Lower lobe of right lung (tissue), 2 donors: ENCODE measurements at regions not wholly inside any gene's neighbourhood (a gene's known extent, or its start where the extent isn't known, plus 50 kb on each side); places are given as distances from the start of the nearest gene placed in this dataset.

Experiments
- ATAC-seq, 2 donors: fragments of 200-7000 bp; cut with Tn5 transposase; one replicate each; pipeline ENCODE4 v1.9.1; 2020 to 2022; ENCODE audit warnings: mild to moderate bottlenecking in 2 of 2, moderate library complexity in 2 of 2
- DNase-seq: peaks from one replicate; pipeline ENCODE4 v3.0.0-alpha.2; 2020
- H3K27ac ChIP-seq: fragments of 200-600 bp; one replicate; pipeline ENCODE4 v1.8.0; 2022
- H3K27me3 ChIP-seq: fragments of 200-600 bp; one replicate; pipeline ENCODE4 v1.8.0; 2022; ENCODE audit warnings: low read depth
- H3K36me3 ChIP-seq: fragments of 200-600 bp; one replicate; pipeline ENCODE4 v1.8.0; 2022; ENCODE audit warnings: mild to moderate bottlenecking
- H3K4me1 ChIP-seq: fragments of 200-600 bp; one replicate; pipeline ENCODE4 v1.8.0; 2022
- H3K4me3 ChIP-seq: fragments of 200-600 bp; one replicate; pipeline ENCODE4 v1.8.0; 2022; ENCODE audit warnings: mild to moderate bottlenecking
- H3K9me3 ChIP-seq: fragments of 200-600 bp; one replicate; pipeline ENCODE4 v1.8.0; 2022
- CTCF ChIP-seq: fragments of 200-600 bp; IDR thresholded peaks from one replicate; pipeline ENCODE4 v1.8.0; 2022; ENCODE audit warnings: antibody characterized with exemption, mild to moderate bottlenecking
- intact Hi-C: fragments of 100-400 bp; cut with DNase I; formaldehyde crosslinking; loops from one replicate; pipeline ENCODE4 v1.11.0; 2022
- donor health status: DM: no; HTN: yes; CAD: no; lungs with severe emphysema.

- no peak overlapping the region for H3K27ac ChIP-seq
- intact Hi-C loops, result no loop called here
- no peaks in the 10 kb centered on the region for H3K9me3 ChIP-seq
- no peaks in the 10 kb centered on the region for H3K27me3 ChIP-seq
- H3K4me1 ChIP-seq, result peaks cover 4% of the 10 kb centered on the region
- DNase-seq, result no peak
- H3K36me3 ChIP-seq, result no peaks in the 10 kb centered on the region
- ATAC-seq, result no peak
- H3K4me3 ChIP-seq, result no peak overlapping the region
- TF ChIP-seq CTCF, result no peak
Observed at GRCh38 chr11:95503047-95503446, 272.0 kb upstream of the SESN3 start.

- no peak overlapping the region for H3K27ac ChIP-seq
- no peaks in the 10 kb centered on the region for H3K9me3 ChIP-seq
- no peaks in the 10 kb centered on the region for H3K36me3 ChIP-seq
- TF ChIP-seq CTCF, result no peak
- ATAC-seq (no peak), DNase-seq (no peak)
- peaks cover 4% of the 10 kb centered on the region for H3K4me1 ChIP-seq
- H3K4me3 ChIP-seq, result no peak overlapping the region
- intact Hi-C loops, result no loop called here
- H3K27me3 ChIP-seq, result no peaks in the 10 kb centered on the region
Observed at GRCh38 chr11:95502522-95502921, 271.5 kb upstream of the SESN3 start.

GRCh38 chr11:95501761-95502266 lies 270.8 kb upstream of the SESN3 start:
- Histone ChIP-seq H3K27ac (no peak overlapping the region), H3K4me3 (no peak overlapping the region), H3K36me3 (no peaks in the 10 kb centered on the region), H3K27me3 (no peaks in the 10 kb centered on the region), H3K4me1 (peaks cover 4% of the 10 kb centered on the region), H3K9me3 (no peaks in the 10 kb centered on the region)
- ATAC-seq (no peak), DNase-seq (no peak)
- intact Hi-C loops, result no loop called here
- no peak for TF ChIP-seq CTCF

GRCh38 chr11:95500466-95500865 lies 269.5 kb upstream of the SESN3 start:
- ATAC-seq (no peak), DNase-seq (no peak)
- no peaks in the 10 kb centered on the region for H3K27me3 ChIP-seq
- no peak for TF ChIP-seq CTCF
- H3K4me1 ChIP-seq, result no peaks in the 10 kb centered on the region
- H3K9me3 ChIP-seq, result no peaks in the 10 kb centered on the region
- no peak overlapping the region for H3K4me3 ChIP-seq
- H3K27ac ChIP-seq, result no peak overlapping the region
- intact Hi-C loops, result no loop called here
- no peaks in the 10 kb centered on the region for H3K36me3 ChIP-seq

- Histone ChIP-seq H3K4me3 (no peak overlapping the region), H3K36me3 (no peaks in the 10 kb centered on the region), H3K9me3 (no peaks in the 10 kb centered on the region), H3K4me1 (no peaks in the 10 kb centered on the region), H3K27me3 (no peaks in the 10 kb centered on the region), H3K27ac (no peak overlapping the region)
- TF ChIP-seq CTCF, result no peak
- ATAC-seq (peak in 1 of 2 donors; percentile 58), DNase-seq (no peak)
- intact Hi-C loops, result no loop called here
Observed at GRCh38 chr11:95499516-95500135, 268.6 kb upstream of the SESN3 start.
